AG04449 (cell line): ENCODE measurements at regions not wholly inside any gene's neighbourhood (a gene's known extent, or its start where the extent isn't known, plus 50 kb on each side); places are given as distances from the start of the nearest gene placed in this dataset.
"Not testable (repeated sequence)": the region's sequence is repeated elsewhere in the genome, so short reads cannot be mapped to it uniquely, and the experiment has no call there.

Source experiments
- CTCF ChIA-PET: fragments of 350-600 bp; formaldehyde crosslinking; extraction: SDS; loops from one replicate; lab custom pipeline; 2021; ENCODE audit warnings: antibody characterized with exemption; lab: Yijun Ruan, JAX
- POLR2A ChIA-PET: fragments of 400-600, 350-600 bp; formaldehyde crosslinking; extraction: SDS; loops from one replicate; lab custom pipeline; 2020; ENCODE audit warnings: antibody characterized with exemption, inconsistent platforms; lab: Yijun Ruan, JAX
- DNase-seq: peaks from one replicate; pipeline ENCODE4 v3.0.0-alpha.2; 2010; ENCODE audit warnings: low read depth, low spot score
- H3K4me3 ChIP-seq: 2 replicates; pipeline ENCODE4 v1.5.1; 2011; ENCODE audit warnings: low read depth, mild to moderate bottlenecking, control low read depth, low read length
- TF ChIP-seq, protein P1 (sequence below): IDR thresholded peaks from one replicate; pipeline ENCODE4 v1.5.1; 2011; ENCODE audit warnings: mild to moderate bottlenecking, moderate library complexity, low read length, control low read depth, inconsistent platforms; ENCODE audit not compliant: insufficient read depth; ENCODE audit errors: missing control alignments

DNA sequence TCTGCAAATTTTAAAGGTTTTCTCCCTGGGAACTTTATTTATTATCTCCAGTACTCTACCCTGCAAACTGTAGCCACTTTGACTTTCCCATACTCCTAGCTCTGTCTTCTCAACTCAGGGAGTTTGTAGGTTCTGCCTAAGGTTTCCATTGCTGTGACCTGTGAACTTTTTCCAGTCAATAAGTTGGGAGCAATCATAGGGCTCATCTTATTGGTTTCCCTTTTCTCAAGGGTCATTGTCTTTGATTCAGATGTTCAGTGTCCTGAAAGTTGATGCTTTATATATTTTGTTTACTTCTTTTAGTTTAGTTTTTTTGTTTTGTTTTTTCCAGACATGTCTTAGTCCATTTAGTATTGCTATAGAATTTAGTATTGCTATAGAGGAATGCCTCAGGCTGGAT, 85.3 kb upstream of the NUDT6 start:
- POLR2A ChIA-PET, result no interaction called here
- CTCF ChIA-PET, result no interaction called here
- DNase-seq, result no peak
- no peak overlapping the region for H3K4me3 ChIP-seq
- TF ChIP-seq, protein P1, sequence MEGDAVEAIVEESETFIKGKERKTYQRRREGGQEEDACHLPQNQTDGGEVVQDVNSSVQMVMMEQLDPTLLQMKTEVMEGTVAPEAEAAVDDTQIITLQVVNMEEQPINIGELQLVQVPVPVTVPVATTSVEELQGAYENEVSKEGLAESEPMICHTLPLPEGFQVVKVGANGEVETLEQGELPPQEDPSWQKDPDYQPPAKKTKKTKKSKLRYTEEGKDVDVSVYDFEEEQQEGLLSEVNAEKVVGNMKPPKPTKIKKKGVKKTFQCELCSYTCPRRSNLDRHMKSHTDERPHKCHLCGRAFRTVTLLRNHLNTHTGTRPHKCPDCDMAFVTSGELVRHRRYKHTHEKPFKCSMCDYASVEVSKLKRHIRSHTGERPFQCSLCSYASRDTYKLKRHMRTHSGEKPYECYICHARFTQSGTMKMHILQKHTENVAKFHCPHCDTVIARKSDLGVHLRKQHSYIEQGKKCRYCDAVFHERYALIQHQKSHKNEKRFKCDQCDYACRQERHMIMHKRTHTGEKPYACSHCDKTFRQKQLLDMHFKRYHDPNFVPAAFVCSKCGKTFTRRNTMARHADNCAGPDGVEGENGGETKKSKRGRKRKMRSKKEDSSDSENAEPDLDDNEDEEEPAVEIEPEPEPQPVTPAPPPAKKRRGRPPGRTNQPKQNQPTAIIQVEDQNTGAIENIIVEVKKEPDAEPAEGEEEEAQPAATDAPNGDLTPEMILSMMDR, result no peak

- H3K4me3 ChIP-seq, CTCF ChIA-PET, DNase-seq, POLR2A ChIA-PET: not testable (repeated sequence)
These were observed 90.0 kb upstream of the NUDT6 start for GRCh38 chr4:123012416-123012815.

DNA sequence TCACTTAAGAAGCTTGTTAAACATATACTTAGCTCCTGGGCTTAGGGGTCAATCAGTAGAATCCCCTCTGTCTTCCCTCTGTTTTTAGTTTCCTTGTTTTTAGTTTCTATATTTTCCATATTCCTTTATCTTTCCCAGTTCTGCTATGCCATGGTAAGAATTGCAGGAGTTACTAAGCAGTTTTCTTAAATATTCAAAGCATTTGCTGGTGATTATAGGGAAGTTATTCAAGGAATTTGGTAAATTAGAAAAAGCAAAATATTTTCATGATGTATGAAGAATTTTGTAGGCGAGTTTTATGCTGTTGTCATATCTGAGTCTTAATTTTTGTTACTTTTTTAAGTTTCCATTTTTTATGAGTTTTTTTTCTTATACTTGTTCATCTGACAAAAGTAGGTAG, 91.6 kb upstream of the NUDT6 start:
- POLR2A ChIA-PET, result no interaction called here

DNA sequence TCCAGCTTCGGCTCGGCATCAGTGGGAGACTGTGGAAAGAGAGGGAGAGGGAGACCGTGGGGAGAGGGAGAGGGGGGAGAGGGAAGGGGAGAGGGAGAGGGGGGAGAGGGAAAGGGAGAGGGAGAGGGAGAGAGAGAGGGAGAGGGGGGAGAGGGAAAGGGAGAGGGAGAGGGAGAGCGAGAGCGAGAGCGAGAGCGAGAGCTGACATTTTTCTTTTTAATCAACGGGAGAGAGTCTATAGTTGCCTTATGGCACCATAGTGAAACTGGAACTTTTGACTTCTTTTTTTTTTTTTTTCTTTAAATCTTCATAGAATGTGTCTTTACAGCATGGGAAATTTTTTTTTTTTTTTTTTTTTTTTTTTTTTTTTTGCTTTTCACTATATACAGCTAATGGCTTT, 94.7 kb upstream of the NUDT6 start:
- DNase-seq, result no peak
- ChIA-PET POLR2A (no interaction called here), CTCF (interaction anchor here (1.5 kb wide), 1 partner anchor 10 kb away, joined by 4 read pairs; no protein-coding TSS in a partner anchor)
- H3K4me3 ChIP-seq, result no peak overlapping the region
- TF ChIP-seq, protein P1, result no peak

More for the DNA sequence above, 91.6 kb upstream of the NUDT6 start:
- TF ChIP-seq, protein P1, result no peak
- no peak overlapping the region for H3K4me3 ChIP-seq
- CTCF ChIA-PET, result no interaction called here
- DNase-seq, result no peak

DNA sequence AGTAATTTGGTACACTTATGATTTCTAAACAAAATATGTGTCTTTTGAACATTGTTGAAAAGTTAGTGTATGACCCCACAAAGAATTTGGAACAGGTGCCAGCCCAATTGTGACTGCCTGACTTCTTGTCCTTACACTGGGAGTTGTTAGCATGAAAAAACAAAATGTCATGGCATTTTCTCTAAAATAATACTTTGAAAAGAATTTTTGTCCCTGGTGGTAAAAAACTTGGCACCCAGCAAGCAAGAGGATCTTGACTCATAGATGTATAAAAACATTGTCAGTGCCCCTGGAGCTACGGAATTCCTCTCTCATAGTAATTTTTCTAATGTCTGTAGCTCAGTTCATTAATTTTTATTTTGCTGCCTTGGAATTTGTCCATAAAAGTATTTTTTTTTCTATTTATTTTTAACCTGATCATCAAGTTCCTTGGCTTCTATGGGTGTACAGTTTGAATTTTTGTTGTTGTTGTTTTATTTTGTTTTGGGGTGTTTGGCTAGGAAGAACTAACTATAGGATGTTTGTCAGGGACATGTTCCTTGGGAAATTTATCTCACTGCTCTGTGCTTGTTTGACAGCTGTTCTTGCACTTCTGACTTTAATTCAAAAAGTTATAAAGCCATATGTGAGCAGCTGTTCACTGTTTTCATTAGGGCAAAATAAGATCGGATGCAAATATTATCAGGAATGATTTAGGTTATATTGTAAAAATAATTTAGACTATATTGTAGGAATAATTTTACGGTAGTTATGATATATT, 95.4 kb upstream of the NUDT6 start:
- TF ChIP-seq, protein P1, result no peak

GRCh38 chr4:123018396-123018775, 96.0 kb upstream of the NUDT6 start:
- TF ChIP-seq, protein P1, result no peak
- ChIA-PET POLR2A (interaction anchor here (0.6 kb wide), 1 partner anchor 392 kb away, joined by 4 read pairs; no protein-coding TSS in a partner anchor), CTCF (interaction anchor here (1.5 kb wide), 1 partner anchor 8 kb away, joined by 4 read pairs; no protein-coding TSS in a partner anchor)
- no peak for DNase-seq
- H3K4me3 ChIP-seq, result no peak overlapping the region

More for the DNA sequence above, 95.4 kb upstream of the NUDT6 start:
- POLR2A ChIA-PET, result interaction anchor here (0.6 kb wide), 1 partner anchor 392 kb away, joined by 4 read pairs; no protein-coding TSS in a partner anchor
- CTCF ChIA-PET, result interaction anchor here (1.5 kb wide), 1 partner anchor 9 kb away, joined by 4 read pairs; no protein-coding TSS in a partner anchor
- no peak overlapping the region for H3K4me3 ChIP-seq
- peak; percentile 40 for DNase-seq
